GM06990 (cell line): ENCODE measurements at regions not wholly inside any gene's neighbourhood (a gene's known extent, or its start where the extent isn't known, plus 50 kb on each side); places are given as distances from the start of the nearest gene placed in this dataset.
"Not testable (repeated sequence)": the region's sequence is repeated elsewhere in the genome, so short reads cannot be mapped to it uniquely, and the experiment has no call there.

ENCODE experiments used
- DNase-seq: peaks from one replicate; pipeline ENCODE4 v3.0.0-alpha.2; 2011; ENCODE audit not compliant: insufficient read length; ENCODE audit errors: extremely low read depth
- H3K27me3 ChIP-seq: replicated peaks from 2 replicates; pipeline ENCODE4 v1.6.0; 2011; ENCODE audit warnings: low read length; ENCODE audit not compliant: control insufficient read depth, insufficient read depth
- H3K36me3 ChIP-seq: 2 replicates; pipeline ENCODE4 v1.5.1; 2011; ENCODE audit warnings: low read length; ENCODE audit not compliant: control insufficient read depth, insufficient read depth
- H3K4me3 ChIP-seq: replicated peaks from 2 replicates; pipeline ENCODE4 v1.5.1; 2011; ENCODE audit warnings: low read depth, mild to moderate bottlenecking, control low read depth, low read length
- TF ChIP-seq, protein P1 (sequence below): IDR thresholded peaks from 2 replicates; pipeline ENCODE4 v1.5.1; 2011; ENCODE audit warnings: low read length, control low read depth, mild to moderate bottlenecking, inconsistent platforms; ENCODE audit not compliant: insufficient read depth, poor library complexity, severe bottlenecking

DNA sequence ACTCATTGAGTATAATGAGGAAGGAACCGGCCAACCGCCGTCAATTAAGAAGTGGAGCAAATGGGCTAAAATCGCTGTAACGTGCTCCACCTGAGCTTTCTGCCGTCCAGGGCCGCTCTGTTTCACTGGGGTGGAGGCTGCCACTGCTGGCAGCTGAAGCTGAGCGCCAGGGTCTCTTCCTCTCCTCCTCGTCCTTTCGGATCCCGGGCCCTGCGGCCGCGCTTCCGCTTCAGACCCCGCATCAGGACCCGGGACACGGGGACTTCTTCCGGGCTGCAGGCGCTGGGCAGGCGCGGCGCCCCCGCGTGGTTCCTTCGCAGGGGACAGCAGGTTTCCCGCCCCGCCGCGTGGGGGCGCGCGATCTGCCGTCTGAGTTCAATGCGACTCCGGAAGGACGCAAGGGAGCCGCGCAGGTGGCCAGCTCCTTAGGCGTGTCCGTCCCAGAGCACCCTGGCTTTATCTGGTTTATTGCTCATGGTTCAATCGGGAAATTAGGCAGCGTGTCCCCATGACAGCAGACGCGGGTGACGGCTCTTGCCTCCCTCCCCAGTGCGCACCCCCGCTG lies 519.8 kb downstream of the TRIML1 start:
- no peaks in the 10 kb centered on the region for H3K27me3 ChIP-seq
- H3K4me3 ChIP-seq, result no peak overlapping the region
- no peak for DNase-seq
- no peaks in the 10 kb centered on the region for H3K36me3 ChIP-seq
- TF ChIP-seq, protein P1, sequence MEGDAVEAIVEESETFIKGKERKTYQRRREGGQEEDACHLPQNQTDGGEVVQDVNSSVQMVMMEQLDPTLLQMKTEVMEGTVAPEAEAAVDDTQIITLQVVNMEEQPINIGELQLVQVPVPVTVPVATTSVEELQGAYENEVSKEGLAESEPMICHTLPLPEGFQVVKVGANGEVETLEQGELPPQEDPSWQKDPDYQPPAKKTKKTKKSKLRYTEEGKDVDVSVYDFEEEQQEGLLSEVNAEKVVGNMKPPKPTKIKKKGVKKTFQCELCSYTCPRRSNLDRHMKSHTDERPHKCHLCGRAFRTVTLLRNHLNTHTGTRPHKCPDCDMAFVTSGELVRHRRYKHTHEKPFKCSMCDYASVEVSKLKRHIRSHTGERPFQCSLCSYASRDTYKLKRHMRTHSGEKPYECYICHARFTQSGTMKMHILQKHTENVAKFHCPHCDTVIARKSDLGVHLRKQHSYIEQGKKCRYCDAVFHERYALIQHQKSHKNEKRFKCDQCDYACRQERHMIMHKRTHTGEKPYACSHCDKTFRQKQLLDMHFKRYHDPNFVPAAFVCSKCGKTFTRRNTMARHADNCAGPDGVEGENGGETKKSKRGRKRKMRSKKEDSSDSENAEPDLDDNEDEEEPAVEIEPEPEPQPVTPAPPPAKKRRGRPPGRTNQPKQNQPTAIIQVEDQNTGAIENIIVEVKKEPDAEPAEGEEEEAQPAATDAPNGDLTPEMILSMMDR, result no peak

DNA sequence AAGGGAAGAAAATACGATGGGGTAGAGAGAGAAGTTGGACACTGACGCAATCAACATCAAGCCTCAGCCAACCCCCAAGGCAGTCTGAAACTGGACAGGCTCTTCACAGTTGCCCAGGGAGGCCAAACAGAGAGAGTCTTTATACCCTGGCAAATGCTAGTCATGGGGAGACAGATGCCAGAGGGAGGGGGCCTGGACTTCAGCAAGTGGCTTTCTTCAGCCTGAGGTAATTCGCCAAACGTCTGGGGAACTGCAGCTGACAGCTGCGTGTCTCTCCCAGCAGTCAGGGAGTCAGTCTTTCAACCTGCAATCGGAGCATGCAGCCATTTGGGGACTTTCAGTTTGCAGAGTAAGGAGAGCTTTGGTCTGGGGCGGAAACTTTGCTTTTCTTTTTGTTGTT lies 521.6 kb downstream of the TRIML1 start:
- Histone ChIP-seq H3K4me3 (no peak overlapping the region), H3K36me3 (no peaks in the 10 kb centered on the region), H3K27me3 (no peaks in the 10 kb centered on the region)
- TF ChIP-seq, protein P1, result no peak
- DNase-seq, result no peak

DNA sequence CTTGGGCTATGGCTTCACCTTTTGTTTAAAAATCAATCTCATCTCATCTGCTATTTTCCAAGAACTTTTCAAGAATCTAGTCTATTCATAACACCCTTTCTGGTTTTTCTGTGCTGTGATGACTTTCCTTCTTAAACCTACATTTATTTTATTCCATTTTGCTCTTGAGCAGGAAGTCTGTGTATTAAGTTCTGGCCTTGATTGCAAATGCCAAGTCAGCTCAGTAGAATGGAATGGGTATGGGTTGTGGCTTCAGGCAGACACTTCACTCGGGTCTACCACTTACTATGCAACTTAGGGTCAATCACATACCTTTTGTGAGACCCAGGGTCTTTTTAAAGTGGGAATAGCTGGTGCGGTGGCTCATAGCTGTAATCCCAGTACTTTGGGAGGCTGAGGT lies 522.3 kb downstream of the TRIML1 start:
- no peak for DNase-seq
- Histone ChIP-seq H3K27me3 (no peaks in the 10 kb centered on the region), H3K4me3 (no peak overlapping the region), H3K36me3 (no peaks in the 10 kb centered on the region)
- TF ChIP-seq, protein P1, result no peak

DNA sequence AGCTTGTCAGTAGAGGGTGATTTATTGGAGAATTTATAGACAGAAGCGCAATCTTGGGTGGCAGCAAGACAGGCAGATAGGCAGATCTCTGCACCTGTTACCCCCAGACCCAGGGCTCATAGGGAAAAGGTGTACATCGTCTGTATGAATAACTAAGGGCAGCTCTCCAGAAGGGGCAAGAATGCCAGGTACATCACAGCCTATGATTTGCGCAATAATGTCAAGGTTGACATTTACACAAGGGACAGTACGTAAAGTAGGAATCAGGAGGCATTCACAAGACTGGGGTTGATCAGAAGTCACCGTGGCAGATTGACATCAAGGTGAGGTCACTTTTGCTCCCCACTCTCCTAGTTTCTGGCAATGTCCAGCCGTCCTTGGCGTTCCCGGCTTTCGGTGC lies 524.1 kb downstream of the TRIML1 start:
- no peaks in the 10 kb centered on the region for H3K36me3 ChIP-seq
- no peak for DNase-seq
- no peaks in the 10 kb centered on the region for H3K27me3 ChIP-seq
- TF ChIP-seq, protein P1, result no peak
- no peak overlapping the region for H3K4me3 ChIP-seq

DNA sequence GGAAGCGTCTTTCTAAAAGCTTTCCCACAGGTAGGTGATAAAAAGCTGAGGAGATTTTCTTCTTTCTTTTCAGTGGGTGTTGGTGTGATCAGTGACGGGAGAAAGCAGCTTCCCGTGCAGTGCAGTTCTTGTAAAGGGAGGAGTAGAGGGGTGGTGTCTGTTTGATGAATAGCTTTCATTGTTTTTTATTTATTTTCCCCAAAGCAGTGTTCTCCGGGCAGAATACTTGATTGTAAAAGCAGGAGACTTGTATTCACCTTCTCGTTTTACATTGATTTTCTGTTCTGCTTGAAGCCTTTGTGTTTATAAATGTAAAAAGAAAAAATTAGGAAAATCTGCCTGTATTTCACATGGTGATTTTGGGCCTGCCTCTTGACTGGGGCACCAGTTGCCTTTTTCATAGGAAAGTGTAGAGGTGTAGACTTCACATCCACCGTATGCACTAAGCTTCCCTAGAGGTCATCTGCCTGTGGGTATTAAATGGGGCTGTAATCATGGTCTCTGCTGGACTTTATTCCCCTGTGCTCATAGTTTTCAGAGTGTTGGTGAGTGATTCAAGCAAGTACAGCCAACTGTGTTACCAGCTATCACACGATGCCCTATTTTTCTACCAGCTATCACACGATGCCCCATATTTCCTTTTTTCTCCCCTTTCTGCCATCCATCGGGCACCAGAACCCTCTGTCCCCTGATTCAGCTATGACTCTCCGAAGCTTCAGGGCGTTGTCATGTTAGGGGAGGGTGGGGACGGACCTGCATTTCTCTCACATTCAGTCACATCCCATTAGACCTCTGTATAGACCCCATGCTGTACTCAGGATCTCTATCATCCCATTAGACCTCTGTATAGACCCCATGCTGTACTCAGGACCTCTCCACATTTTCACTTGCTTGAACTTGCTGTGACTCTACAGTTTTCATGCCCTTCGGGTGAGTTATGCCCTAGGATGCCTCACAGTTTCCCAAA lies 526.5 kb downstream of the TRIML1 start:
- no peak overlapping the region for H3K4me3 ChIP-seq
- H3K36me3 ChIP-seq, result no peaks in the 10 kb centered on the region
- no peaks in the 10 kb centered on the region for H3K27me3 ChIP-seq
- TF ChIP-seq, protein P1, result no peak
- DNase-seq, result no peak

DNA sequence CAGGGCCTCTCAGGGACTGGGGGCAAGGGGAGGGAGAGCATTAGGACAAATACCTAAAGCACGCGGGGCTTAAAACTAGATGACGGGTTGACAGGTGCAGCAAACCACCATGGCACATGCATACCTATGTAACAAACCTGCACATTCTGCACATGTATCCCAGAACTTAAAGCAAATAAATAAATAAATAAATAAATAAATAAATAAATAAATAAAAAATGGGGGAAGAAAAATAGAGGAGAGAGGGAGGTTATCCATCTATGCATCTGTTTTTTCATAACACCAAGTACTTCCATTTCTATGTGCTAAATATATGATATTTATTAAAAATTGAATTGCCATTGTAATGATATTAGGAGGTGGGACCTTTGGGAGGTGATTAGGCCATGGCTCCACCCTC lies 539.5 kb downstream of the TRIML1 start:
- not testable (repeated sequence) for H3K27me3 ChIP-seq, DNase-seq, H3K4me3 ChIP-seq, H3K36me3 ChIP-seq
